ENCODE measurements at regions not wholly inside any gene's neighbourhood (a gene's known extent, or its start where the extent isn't known, plus 50 kb on each side); places are given as distances from the start of the nearest gene placed in this dataset.

DNA sequence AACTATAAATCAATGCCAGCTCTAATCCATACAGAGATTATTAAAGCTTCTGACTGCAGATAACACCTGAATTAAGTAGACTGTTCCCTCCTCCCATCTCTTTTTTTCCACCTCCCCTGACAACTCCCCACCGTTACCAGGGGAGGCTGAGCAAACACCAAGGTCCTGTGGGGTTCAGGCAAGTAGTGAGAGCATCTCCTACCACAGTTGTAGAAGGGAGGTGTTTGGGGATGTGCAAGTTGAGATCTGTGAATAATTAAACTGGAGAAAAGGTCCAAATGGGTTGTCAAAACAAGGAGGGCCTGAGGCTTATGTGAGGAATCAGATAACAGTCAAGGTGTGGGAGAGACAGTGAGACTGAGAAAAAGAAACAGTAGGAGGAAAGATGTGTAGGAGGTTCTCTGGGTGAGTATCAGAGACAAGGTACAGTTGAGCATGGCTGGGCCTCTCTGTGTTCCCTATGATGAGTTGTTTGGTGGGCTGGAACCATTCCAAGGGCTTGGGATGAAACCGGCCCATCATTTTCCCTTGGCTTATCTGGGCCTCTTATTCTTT is 194.6 kb downstream of the CYRIA start:
- TF ChIP-seq, protein P1, sequence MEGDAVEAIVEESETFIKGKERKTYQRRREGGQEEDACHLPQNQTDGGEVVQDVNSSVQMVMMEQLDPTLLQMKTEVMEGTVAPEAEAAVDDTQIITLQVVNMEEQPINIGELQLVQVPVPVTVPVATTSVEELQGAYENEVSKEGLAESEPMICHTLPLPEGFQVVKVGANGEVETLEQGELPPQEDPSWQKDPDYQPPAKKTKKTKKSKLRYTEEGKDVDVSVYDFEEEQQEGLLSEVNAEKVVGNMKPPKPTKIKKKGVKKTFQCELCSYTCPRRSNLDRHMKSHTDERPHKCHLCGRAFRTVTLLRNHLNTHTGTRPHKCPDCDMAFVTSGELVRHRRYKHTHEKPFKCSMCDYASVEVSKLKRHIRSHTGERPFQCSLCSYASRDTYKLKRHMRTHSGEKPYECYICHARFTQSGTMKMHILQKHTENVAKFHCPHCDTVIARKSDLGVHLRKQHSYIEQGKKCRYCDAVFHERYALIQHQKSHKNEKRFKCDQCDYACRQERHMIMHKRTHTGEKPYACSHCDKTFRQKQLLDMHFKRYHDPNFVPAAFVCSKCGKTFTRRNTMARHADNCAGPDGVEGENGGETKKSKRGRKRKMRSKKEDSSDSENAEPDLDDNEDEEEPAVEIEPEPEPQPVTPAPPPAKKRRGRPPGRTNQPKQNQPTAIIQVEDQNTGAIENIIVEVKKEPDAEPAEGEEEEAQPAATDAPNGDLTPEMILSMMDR (tag by site-specific recombination; IDR thresholded peaks at IDR 0.05) = no peak
- no peak for TF ChIP-seq ZNF221 (tag by site-specific recombination; IDR thresholded peaks at IDR 0.05; ENCODE audit: borderline replicate concordance)
- TF ChIP-seq SETDB1 (IDR thresholded peaks at IDR 0.05; ENCODE audit: insufficient read length, low read length) = no peak
- TF ChIP-seq, protein P2, sequence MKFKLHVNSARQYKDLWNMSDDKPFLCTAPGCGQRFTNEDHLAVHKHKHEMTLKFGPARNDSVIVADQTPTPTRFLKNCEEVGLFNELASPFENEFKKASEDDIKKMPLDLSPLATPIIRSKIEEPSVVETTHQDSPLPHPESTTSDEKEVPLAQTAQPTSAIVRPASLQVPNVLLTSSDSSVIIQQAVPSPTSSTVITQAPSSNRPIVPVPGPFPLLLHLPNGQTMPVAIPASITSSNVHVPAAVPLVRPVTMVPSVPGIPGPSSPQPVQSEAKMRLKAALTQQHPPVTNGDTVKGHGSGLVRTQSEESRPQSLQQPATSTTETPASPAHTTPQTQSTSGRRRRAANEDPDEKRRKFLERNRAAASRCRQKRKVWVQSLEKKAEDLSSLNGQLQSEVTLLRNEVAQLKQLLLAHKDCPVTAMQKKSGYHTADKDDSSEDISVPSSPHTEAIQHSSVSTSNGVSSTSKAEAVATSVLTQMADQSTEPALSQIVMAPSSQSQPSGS (tag by site-specific recombination; IDR thresholded peaks at IDR 0.05; ENCODE audit: low read depth) = no peak
- no peak for TF ChIP-seq ZNF548 (tag by site-specific recombination; IDR thresholded peaks at IDR 0.05)
- TF ChIP-seq ZNF138 (tag by site-specific recombination; IDR thresholded peaks at IDR 0.05; ENCODE audit: borderline replicate concordance) = no peak
- no peak for TF ChIP-seq HOXC10 (CRISPR knock-in tag; IDR thresholded peaks at IDR 0.05)
- TF ChIP-seq ZNF426 (tag by site-specific recombination; IDR thresholded peaks at IDR 0.05) = no peak
- no peak for TF ChIP-seq TRIM28 (IDR thresholded peaks at IDR 0.05; ENCODE audit: borderline replicate concordance, low read length)
- TF ChIP-seq ZNF776 (tag by site-specific recombination; IDR thresholded peaks at IDR 0.05; ENCODE audit: borderline replicate concordance) = no peak
- no peak for TF ChIP-seq ZNF121 (tag by site-specific recombination; IDR thresholded peaks at IDR 0.05)
- TF ChIP-seq ZFHX2 (tag by site-specific recombination; conservative IDR thresholded peaks at IDR 0.05) = no peak
